Activated naive CD8-positive, alpha-beta T cell treated with anti-CD3 and anti-CD28 coated beads, Interleukin-2, amount 50 U/mL, for 24 hours (primary cell): ENCODE measurements at regions not wholly inside any gene's neighbourhood (a gene's known extent, or its start where the extent isn't known, plus 50 kb on each side); places are given as distances from the start of the nearest gene placed in this dataset.
A peak's percentile ranks its signal among the peaks of the same experiment; 100 is the strongest.

Experiments used
- ATAC-seq: fragments of 150-1000 bp; cut with Tn5 transposase; one replicate; pipeline ENCODE4 v1.10.0; 2021
- DNase-seq: peaks from one replicate; pipeline ENCODE4 v3.0.0; 2021
- H3K27ac Mint-ChIP-seq: one replicate; pipeline ENCODE4 v1.8.0; 2021; ENCODE audit warnings: mild to moderate bottlenecking, mixed read lengths
- H3K27me3 Mint-ChIP-seq: one replicate; pipeline ENCODE4 v1.8.0; 2021; ENCODE audit warnings: mixed read lengths
- H3K36me3 Mint-ChIP-seq: one replicate; pipeline ENCODE4 v1.8.0; 2021; ENCODE audit warnings: low read depth, mixed read lengths
- H3K4me1 Mint-ChIP-seq: one replicate; pipeline ENCODE4 v1.8.0; 2021; ENCODE audit warnings: mixed read lengths
- H3K4me3 Mint-ChIP-seq: one replicate; pipeline ENCODE4 v1.8.0; 2021; ENCODE audit warnings: mild to moderate bottlenecking, moderate library complexity, mixed read lengths
- H3K9me3 Mint-ChIP-seq: one replicate; pipeline ENCODE4 v1.8.0; 2021; ENCODE audit warnings: mixed read lengths

DNA sequence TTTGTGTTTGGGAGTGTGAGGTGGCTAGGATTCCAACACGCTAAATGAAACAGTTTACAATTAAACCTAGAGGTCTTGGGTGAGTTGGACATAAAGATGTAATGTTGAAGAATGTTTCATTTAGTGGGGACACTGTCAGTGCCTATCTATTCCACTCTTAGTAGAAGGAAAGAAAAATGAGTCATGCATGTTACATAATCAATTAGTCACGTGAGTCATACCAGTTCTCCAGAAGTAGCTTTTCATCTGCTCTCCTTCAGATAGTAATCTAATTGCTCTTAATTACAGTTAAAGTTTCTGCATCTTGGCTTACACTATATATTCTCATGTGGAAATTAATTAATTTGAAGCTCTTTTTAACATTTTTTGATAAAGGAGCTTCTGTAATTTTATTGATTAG, 115.7 kb upstream of the P2RY1 start:
- Mint-ChIP-seq H3K4me1 (no peaks in the 10 kb centered on the region), H3K27me3 (peaks cover 7% of the 10 kb centered on the region), H3K36me3 (no peaks in the 10 kb centered on the region), H3K27ac (no peak overlapping the region), H3K4me3 (no peak overlapping the region), H3K9me3 (peaks cover 4% of the 10 kb centered on the region)
- ATAC-seq (no peak), DNase-seq (no peak)

DNA sequence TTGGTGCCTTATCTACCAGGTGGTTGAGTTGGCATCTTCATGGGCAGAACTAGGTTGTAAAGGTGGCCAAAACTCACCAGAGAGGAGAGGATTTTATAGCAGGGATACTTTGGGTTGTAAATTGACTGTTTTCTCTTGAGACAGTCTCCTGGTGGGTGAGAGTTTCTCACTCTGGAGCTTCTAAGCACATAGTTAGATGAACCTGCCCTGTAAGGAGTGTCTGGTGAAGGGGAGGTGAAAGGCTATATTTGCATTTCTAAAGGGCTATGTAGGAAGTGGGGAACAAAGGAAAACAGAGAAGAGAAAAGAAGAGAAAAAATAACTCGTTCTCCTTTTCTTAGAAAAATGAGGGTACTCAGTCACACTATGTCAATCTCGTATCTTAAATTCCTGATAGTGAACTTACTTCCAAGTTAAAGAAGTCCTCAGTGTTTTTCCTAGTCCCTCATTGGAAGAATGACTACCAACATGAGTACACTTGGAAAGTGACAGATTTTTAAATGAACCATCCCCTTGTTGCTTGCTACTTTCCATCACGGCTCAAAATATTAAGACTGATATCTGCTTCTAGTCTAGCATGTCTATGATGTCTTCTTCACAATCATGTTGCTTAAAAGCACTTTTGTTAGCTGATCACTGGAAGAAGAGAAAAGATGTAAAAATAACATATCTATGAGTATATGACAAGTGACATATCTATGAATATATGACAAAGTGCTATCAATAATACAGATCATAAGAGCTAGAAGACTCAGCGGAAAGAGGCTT, 113.8 kb upstream of the P2RY1 start:
- no peaks in the 10 kb centered on the region for H3K36me3 Mint-ChIP-seq
- no peak for DNase-seq
- H3K4me3 Mint-ChIP-seq = no peak overlapping the region
- H3K27me3 Mint-ChIP-seq = peaks cover 7% of the 10 kb centered on the region
- H3K4me1 Mint-ChIP-seq = no peaks in the 10 kb centered on the region
- no peak overlapping the region for H3K27ac Mint-ChIP-seq
- peaks cover 4% of the 10 kb centered on the region for H3K9me3 Mint-ChIP-seq
- ATAC-seq = no peak

DNA sequence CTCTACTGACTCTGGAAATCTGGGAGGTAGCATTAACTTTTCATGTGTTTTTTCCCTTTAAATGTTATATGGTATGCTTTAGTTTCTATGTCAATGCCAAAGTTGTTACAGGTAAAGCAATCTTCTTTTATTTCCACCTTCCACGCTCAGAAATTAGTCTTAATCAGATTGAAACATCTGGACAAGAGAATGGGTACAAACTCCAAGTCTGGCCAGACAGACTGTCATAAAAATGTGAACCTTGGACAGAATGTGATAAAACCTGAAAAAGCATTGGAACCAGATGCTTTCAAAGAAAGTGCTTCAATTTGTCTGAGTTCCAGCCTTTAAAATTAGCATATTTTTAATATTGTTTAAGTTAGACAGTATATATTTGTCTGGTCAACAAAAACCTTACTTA, 110.7 kb upstream of the P2RY1 start:
- Mint-ChIP-seq H3K27ac (no peak overlapping the region), H3K27me3 (peaks cover 3% of the 10 kb centered on the region), H3K9me3 (peaks cover 4% of the 10 kb centered on the region), H3K4me3 (no peak overlapping the region), H3K4me1 (no peaks in the 10 kb centered on the region), H3K36me3 (no peaks in the 10 kb centered on the region)
- DNase-seq (no peak), ATAC-seq (no peak)

DNA sequence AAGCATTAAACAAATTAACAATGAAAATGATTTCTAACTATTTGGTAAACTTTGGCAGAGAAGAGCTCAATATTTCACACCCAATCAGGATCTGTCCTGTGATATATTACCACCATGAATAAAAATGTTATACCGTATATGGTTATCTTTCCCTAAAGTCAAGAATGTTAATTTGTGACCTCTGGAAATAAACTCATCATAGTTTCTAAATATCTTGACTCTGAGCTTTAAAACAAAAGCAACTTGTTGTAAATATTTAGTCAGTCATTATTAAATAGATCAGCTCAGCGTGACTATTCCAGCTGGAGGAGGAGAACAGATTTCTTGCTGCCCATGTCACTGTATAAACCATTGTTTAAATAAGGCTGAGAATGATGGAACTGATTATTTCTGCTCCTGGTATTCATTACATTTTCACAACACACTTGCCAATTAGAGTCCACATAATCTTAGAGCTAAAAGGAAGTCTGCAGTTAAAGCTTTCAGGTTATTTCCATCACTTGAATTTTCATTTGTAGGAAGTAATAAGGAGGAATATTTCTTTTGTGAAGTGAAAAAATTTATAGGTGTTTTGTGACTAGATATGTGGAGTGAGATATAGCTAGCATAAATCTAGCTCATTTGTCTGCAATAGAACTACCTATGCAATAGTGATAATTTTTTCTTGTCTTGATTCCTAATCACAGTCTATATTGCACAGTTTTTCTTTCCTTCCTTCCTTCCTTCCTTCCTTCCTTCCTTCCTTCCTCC, 106.5 kb upstream of the P2RY1 start:
- no peaks in the 10 kb centered on the region for H3K9me3 Mint-ChIP-seq
- ATAC-seq (no peak), DNase-seq (no peak)
- no peak overlapping the region for H3K27ac Mint-ChIP-seq
- no peaks in the 10 kb centered on the region for H3K27me3 Mint-ChIP-seq
- no peaks in the 10 kb centered on the region for H3K36me3 Mint-ChIP-seq
- no peak overlapping the region for H3K4me3 Mint-ChIP-seq
- H3K4me1 Mint-ChIP-seq = no peaks in the 10 kb centered on the region

DNA sequence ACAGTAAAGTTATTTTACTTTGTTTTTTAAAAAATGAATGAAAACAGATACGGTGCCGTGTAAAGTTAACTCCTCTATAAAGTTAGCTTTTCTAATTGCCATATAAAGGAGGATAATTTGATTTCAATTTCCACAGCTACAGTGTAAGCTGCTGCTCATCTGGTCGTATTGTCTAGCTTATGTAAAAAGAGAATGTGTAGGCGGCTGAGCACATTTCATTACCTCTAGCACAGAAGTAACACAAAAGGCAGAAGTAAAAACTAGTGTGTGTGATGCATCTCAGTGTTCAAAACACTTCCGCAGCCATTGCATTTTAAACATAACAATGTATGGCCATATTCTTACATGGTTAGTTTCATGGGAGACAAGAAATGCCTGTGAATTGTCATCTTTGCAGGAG, 105.0 kb upstream of the P2RY1 start:
- no peaks in the 10 kb centered on the region for H3K36me3 Mint-ChIP-seq
- H3K27me3 Mint-ChIP-seq = no peaks in the 10 kb centered on the region
- H3K27ac Mint-ChIP-seq = no peak overlapping the region
- no peaks in the 10 kb centered on the region for H3K4me1 Mint-ChIP-seq
- DNase-seq (no peak), ATAC-seq (no peak)
- H3K4me3 Mint-ChIP-seq = no peak overlapping the region
- H3K9me3 Mint-ChIP-seq = no peaks in the 10 kb centered on the region

DNA sequence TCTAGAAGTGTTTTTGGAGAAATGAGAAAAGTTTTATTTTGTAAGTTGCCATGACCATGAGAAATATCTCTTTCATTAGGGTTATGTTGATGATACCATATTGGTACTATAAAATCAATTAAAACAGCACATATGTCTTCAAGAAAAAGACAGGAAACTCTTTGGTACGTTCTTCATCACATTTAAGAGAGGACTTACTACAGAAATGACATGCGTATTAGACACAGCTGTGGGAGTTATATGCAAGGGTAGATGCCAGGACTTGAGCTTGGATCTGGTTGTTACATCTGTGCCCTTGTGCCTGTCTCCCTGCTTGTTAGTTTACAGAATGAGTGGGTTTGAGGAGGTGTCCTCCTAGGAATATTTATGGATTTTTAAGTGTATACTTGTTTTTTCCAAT, 103.4 kb upstream of the P2RY1 start:
- Mint-ChIP-seq H3K4me3 (no peak overlapping the region), H3K27me3 (no peaks in the 10 kb centered on the region), H3K36me3 (no peaks in the 10 kb centered on the region), H3K9me3 (no peaks in the 10 kb centered on the region), H3K4me1 (no peaks in the 10 kb centered on the region), H3K27ac (no peak overlapping the region)
- no peak for ATAC-seq
- no peak for DNase-seq

DNA sequence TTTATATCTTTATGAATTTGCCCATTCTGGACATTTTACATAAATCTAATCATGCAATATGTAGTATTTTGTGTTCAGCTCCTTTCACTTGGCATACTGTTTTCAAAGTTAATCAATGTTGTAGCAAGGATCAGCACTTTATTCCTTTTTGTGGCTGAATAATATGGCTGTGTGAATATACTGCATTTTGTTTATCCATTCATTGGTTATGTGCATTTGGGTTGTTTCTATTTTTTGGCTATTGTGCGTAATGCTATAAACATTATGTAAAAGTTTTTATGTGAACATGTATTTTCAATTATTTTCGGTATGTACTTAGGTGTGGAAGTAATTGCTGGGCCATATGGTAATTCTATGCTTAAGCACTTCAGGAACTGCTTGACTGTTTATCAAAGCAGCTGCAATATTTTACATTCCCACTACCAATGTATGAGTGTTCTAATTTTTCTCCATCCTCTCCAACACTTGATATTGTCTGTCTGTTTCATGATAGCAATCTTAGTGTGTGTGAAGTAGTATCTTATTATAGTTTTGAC, 101.3 kb upstream of the P2RY1 start:
- Mint-ChIP-seq H3K36me3 (no peaks in the 10 kb centered on the region), H3K27ac (no peak overlapping the region), H3K27me3 (no peaks in the 10 kb centered on the region), H3K9me3 (no peaks in the 10 kb centered on the region), H3K4me1 (peaks cover 5% of the 10 kb centered on the region), H3K4me3 (no peak overlapping the region)
- no peak for DNase-seq
- no peak for ATAC-seq

DNA sequence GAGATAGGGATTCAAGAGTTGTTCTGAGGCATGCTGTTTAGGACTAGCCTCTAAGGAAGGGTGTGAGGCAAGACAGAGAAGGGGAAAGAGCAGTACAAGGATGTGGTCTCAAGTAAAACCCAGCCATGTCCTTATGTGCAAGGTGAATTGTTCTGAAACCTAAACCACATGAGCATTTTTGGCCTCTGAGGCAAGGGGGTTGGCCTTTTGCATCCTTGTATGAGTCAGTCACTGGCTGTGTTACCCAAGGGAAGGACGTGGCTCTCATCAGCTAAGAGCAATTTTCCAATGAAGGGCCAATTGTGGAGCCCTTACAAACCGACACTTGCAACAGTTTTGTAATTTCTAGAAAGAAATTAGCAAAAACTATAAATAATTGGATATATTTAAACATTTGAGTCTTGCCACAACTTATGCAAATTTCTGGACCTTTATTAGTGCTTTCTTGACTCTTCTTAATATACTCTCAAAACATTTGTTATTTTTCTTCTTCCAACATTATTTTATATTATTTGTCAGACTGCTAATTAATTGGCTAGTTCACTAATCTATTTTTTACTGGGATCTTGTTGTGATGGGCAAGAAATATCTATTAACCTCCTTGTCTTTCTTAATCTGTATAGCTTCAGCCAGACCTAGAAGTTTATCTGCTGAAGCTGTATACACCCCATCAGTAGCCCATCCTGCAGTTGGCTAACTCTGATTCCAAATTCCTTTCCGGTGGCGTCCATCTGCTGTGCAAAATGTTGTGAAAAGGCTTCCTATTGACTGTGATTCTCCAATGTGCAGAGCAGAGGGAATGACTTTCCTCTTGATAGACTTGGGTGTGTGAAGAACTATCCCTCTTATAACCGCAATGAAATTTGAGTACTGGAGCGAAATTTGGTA, 97.7 kb upstream of the P2RY1 start:
- peak; percentile 89 for ATAC-seq
- no peaks in the 10 kb centered on the region for H3K9me3 Mint-ChIP-seq
- H3K4me1 Mint-ChIP-seq = peaks cover 8% of the 10 kb centered on the region
- DNase-seq = no peak
- no peak overlapping the region for H3K27ac Mint-ChIP-seq
- H3K4me3 Mint-ChIP-seq = no peak overlapping the region
- no peaks in the 10 kb centered on the region for H3K36me3 Mint-ChIP-seq
- no peaks in the 10 kb centered on the region for H3K27me3 Mint-ChIP-seq

DNA sequence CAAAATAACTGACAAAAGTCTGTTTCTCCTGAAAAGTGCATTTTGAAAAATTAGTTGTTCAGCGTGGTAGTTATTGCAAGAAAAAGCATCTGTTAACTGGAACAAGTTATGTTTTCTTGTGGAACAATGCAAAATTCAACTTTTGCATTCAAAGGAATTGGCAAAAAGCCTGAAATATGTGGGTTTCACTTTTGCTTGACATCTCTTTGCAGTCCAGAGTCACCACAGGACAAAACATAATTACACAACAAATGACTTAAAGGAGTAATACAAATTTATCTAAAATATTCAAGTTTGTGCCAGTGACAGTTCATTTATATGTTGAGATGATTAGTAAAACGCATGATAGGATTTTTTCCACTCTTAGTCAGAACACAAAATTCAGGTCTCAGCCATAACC, 96.3 kb upstream of the P2RY1 start:
- no peak for DNase-seq
- Mint-ChIP-seq H3K27me3 (no peaks in the 10 kb centered on the region), H3K36me3 (no peaks in the 10 kb centered on the region), H3K27ac (no peak overlapping the region), H3K9me3 (no peaks in the 10 kb centered on the region), H3K4me3 (no peak overlapping the region), H3K4me1 (peaks cover 8% of the 10 kb centered on the region)
- ATAC-seq = no peak

DNA sequence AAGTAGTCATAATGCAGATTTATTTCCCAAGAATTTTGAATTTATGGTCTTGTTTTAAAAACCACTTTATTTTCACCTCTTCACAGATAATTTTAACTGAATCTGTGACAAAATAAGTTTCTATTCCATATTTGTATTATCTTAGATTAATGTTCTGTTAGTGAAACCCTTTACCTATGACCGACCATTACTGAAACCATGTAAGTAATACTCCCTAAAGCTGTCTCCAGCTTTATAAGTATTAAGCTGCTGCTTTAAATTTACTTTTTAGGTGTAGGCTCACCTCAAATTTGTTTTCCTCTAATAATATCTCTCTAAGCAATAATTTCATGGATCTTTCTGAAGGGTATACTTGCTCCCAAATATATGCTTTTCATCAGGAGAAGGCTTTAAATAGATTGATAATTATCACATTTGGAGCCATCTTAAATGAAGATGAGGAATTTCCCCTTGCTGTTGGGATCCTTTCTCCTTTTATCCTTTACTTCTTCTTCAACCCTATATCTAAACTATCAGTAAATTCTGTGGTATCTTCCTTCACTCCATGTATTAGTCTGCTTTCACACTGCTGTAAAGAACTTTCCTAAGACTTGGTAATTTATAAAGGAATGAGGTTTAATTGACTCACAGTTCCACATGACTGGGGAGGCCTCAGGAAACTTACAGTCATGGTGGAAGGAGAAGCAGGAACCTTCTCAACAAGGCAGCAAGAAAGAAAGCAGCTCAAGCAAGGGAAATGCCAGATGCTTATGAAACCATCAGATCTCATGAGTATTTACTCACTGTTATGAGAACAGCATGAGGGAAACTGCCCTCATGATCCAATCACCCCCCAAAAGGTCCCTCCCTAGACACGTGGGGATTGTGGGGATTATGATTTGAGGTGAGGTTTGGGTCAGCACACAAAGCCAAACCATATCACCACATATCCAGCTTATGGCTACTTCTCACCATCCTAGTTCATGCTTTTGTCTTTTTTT, 92.3 kb upstream of the P2RY1 start:
- Mint-ChIP-seq H3K4me1 (peaks cover 5% of the 10 kb centered on the region), H3K36me3 (no peaks in the 10 kb centered on the region), H3K27ac (no peak overlapping the region), H3K4me3 (no peak overlapping the region), H3K27me3 (no peaks in the 10 kb centered on the region), H3K9me3 (no peaks in the 10 kb centered on the region)
- no peak for DNase-seq
- peak; percentile 36 for ATAC-seq

DNA sequence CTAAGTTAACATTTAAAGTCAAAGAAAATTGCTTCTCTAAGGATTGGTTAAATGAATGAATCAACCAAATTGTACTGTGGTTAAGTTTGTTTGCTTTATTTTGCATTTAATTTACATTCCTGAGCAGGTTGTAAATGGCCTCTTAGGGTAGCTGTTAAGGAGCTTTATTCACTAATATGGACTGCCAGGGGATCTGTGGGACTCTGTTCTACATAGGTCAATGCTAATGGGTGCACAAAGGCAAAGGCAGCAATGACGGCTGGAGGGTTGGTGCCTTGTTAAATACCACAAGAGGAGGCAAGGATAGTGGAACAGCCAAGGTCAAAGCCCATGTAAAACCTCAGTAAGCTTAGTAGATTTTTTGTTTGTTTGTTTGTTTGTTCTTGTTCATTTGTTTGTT, 89.3 kb upstream of the P2RY1 start:
- ATAC-seq (no peak), DNase-seq (no peak)
- Mint-ChIP-seq H3K36me3 (no peaks in the 10 kb centered on the region), H3K4me1 (no peaks in the 10 kb centered on the region), H3K27me3 (peaks cover 2% of the 10 kb centered on the region), H3K9me3 (peaks cover 8% of the 10 kb centered on the region), H3K4me3 (no peak overlapping the region), H3K27ac (no peak overlapping the region)

DNA sequence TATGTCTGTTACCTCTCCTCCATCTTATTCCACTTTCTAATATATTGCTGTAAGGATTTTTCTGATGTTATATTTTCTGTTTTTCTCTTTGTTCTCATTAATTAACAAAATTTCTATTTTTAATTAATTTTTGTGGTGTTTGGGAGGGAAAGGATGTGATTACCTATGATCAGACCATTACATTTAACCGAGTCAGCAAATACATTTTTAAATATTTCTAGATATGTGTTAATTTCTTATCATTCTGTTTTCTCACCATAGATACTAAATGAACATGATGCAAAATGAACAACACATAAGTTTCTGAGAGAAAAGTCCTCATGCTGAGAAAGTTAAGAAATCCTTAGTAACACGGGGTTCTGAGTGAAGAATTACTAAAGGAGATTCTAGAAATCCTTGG, 80.6 kb upstream of the P2RY1 start:
- DNase-seq = no peak
- no peak for ATAC-seq
- H3K36me3 Mint-ChIP-seq = no peaks in the 10 kb centered on the region
- no peak overlapping the region for H3K4me3 Mint-ChIP-seq
- H3K27ac Mint-ChIP-seq = no peak overlapping the region
- H3K9me3 Mint-ChIP-seq = peaks cover 7% of the 10 kb centered on the region
- peaks cover 2% of the 10 kb centered on the region for H3K27me3 Mint-ChIP-seq
- no peaks in the 10 kb centered on the region for H3K4me1 Mint-ChIP-seq

DNA sequence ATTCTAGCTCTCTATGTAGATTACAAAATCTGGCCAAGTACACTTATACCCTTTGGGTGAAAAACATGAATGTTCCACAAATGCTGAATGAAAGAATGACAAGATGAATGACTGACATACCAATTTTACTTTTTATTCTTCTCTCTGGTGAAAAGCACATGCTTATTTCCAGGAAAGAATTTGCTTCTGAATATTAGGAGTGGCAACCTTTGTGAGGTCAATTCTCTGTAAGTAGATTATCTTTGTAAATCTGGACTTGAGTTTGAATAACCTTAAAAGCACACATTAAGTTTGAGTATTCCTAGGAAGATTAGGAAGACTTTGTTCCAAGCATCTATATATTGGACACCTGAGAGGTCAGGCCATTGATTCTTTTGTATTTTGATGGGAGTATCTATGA, 78.1 kb upstream of the P2RY1 start:
- Mint-ChIP-seq H3K9me3 (no peaks in the 10 kb centered on the region), H3K4me3 (no peak overlapping the region), H3K36me3 (no peaks in the 10 kb centered on the region), H3K4me1 (no peaks in the 10 kb centered on the region), H3K27ac (no peak overlapping the region), H3K27me3 (no peaks in the 10 kb centered on the region)
- DNase-seq (no peak), ATAC-seq (no peak)
